ENCODE measurements at regions not wholly inside any gene's neighbourhood (a gene's known extent, or its start where the extent isn't known, plus 50 kb on each side); places are given as distances from the start of the nearest gene placed in this dataset.

DNA sequence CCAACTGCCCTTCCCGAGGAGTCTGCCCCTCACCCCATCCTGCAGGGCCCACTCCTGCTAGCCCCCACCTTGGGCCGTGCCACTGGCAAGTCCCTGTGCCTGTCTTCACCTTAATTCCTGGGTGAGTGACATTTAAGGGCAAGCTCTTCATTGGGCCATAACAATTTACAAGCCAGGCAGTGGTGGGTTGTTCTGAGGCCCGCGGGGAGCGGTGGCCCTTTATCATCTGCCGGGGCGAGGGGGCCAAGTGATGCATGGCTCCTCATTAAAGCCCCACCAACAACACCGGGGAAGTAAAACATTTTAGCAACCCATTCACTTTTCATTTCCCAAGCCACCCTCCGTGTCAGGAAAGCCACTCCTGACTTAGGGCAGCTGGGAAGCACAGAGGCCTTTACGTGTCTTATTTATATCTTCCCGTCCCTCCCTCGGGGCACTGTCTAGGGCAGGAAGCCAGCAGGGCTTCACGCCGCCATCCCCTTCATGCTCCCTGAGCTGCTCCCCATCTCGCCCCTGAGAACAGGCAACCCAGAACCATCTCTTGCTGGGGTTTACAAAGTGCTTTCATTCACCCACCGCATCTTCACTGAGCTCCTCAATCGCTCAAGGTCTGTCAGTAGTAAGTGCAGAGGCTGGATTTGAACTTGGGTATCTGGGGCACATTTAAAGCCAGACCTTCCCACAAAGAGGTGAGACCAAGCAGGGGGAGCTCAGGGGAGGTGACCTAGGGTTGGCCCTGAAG lies 55.5 kb upstream of the CCDC167 start:
- DNase-seq = no peak

DNA sequence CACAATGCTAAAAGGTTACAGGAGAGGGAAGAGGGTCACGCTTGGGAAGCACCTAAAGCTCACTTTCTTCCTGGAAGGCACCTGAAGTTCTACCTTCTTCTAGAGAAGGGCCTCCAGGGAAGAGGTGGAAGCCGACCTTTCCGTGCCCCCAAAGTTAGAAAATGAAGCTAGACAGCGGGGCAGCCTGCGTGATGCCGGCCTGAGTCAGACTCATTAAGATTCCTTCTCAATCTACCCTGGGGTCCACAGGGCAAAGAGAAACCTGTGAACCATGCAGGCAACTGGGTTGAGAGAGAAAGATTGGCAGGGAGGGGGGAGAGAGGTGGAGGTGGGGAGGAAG lies 54.8 kb upstream of the CCDC167 start:
- no peak for DNase-seq

DNA sequence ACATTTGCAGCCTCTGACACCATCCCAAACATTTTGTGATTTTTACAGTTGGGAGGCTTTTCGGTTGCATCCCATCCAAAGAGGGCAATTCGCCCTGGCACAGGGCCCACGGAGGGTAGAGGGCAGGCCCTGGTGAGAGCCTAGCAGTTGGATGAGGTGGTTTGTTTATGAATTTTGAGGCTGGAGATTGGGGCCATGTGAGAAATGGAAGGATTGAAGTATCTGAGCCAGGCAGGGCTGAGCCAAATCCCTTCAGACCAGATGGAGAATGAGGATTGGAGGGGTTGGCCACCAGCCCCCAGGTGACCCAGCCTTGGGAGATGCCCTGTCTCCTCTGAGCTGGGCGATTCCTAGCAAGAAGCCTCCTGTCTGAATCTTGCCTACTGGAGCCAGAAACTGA lies 52.6 kb upstream of the CCDC167 start:
- DNase-seq = no peak

DNA sequence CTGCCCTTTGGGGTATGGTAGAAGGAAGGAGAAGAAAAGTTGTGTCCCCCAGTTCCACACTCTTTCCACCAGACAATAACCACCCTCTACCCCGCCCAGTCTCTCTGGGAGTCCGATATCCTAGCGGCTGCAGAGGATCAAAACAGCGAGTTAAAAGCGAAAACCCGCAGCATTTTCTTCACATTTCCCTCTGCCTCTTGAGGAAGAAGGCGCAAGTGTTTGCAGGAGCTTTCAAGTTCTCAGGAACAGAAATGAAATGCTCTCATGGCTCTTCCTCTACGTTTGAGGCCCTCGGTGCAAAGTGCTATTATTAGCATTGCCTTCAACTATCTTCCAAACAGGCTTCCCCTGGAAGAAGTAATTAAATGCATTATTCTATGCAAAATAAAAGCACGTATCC lies 52.2 kb upstream of the CCDC167 start:
- no peak for DNase-seq

DNA sequence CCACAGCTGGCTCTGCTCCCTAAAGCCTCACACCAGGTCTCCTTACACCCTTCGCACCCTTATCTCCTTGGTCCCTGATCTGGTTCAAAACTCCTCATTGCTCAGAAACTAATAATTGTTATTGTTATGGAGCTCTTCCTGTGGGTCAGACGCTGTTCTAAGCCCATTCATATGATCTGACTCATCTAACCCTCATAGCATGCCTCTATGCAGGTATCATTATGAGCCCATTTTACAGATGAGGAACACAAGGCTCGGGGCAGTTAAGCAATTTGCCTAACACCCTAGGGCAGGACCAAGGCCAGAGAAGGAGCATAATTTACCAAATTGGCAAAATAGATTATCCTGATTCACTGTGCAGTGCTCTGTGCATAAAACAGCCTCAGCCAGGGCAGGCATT lies 51.8 kb upstream of the CCDC167 start:
- no peak for DNase-seq

DNA sequence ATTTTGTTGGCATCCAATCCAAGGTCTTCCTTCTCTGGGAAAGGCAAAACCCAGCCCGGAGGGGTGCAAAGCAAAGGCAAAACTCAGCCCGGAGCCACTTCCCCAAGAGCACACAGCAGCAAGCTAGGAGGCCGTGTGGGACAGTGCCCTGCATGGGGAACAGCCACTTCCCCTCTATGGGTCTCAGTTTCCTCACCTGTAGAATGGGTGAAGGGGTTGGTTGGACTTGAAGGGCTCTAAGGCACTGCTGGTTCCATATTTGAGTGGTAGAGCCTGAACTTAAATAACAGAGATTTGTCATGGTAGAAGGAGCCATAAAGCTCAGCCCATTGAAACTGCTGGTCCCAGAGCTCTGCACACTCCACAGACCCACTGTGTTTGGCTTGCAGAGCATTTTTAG lies 51.3 kb upstream of the CCDC167 start:
- no peak for DNase-seq

DNA sequence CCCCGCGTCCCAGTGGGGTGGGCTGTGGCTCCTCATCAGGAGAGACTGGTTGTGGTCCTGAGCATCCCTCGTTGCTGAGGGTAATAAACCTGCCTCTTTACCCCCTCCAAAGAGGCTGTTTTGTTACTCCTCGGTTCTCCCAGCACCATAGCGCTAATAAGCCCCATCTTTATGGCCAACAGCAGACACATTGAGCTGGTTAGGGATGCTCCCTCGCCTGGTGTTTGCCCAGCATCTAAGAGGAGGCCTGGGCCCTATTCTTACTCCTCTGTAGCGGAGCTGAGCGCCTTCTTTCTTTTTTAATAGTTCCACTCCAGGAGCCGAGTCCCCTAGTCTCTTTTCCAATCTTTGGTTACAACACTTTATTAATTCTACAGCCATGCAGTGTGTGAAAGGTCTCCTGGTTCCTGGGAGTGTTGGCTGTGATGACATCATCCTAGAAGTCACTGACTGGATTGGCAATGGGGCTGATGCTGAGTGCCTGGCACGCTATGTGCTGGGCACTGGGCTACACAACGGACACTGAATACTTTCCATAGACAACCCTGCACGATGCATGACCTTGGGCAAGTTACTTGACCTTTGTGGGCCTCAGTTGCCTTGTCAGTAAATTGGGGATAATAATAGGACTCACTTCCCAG lies 50.6 kb upstream of the CCDC167 start:
- no peak for DNase-seq

DNA sequence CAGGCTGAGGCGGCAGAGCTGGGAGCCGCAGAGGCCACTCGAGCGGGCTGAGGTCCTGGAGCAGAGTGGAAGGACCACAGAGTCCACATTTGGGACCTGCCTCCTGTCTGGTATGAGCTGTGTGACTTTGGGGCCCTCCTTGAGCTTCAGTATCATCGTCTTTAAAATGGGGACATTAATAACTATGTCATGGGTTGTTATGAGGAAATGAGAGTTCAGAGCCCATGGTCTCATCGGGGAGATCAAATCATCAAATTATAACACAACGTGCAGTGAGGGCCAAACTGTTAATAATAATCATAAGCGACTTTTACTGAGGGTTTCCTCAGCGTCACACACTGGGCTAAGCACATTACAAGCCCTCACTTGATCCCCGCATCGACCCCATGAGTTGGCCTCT lies 49.9 kb upstream of the CCDC167 start:
- no peak for DNase-seq
